DMS153 treated with DMSO at 0.1 percent for 48 hours (cell line): ENCODE measurements at regions not wholly inside any gene's neighbourhood (a gene's known extent, or its start where the extent isn't known, plus 50 kb on each side); places are given as distances from the start of the nearest gene placed in this dataset.
"Not testable (repeated sequence)": the region's sequence is repeated elsewhere in the genome, so short reads cannot be mapped to it uniquely, and the experiment has no call there.

Experiments
- DNase-seq: peaks from one replicate; lab custom pipeline; 2025; ENCODE audit not compliant: unreplicated experiment; lab: John Stamatoyannopoulos, UW

- no peak for DNase-seq
Measured at GRCh38 chr1:90314533-90314932, 319.6 kb downstream of the ZNF326 start.

GRCh38 chr1:90313778-90314177 is 318.9 kb downstream of the ZNF326 start:
- DNase-seq = no peak

- no peak for DNase-seq
Measured at GRCh38 chr1:90309806-90310205, 314.9 kb downstream of the ZNF326 start.

- DNase-seq = no peak
Measured at GRCh38 chr1:90308421-90308820, 313.5 kb downstream of the ZNF326 start.

- DNase-seq = no peak
Measured at GRCh38 chr1:90305577-90305976, 310.7 kb downstream of the ZNF326 start.

- DNase-seq = no peak
Measured at GRCh38 chr1:90296327-90296726, 301.4 kb downstream of the ZNF326 start.

GRCh38 chr1:90295534-90295933 is 300.6 kb downstream of the ZNF326 start:
- DNase-seq = no peak

- DNase-seq = no peak
Measured at GRCh38 chr1:90291431-90292216, 296.7 kb downstream of the ZNF326 start.

GRCh38 chr1:90282811-90283210 is 287.9 kb downstream of the ZNF326 start:
- no peak for DNase-seq

GRCh38 chr1:90281886-90282285 is 287.0 kb downstream of the ZNF326 start:
- not testable (repeated sequence) for DNase-seq

- DNase-seq = no peak
Measured at GRCh38 chr1:90277270-90277669, 282.4 kb downstream of the ZNF326 start.

- no peak for DNase-seq
Measured at GRCh38 chr1:90274376-90274775, 279.5 kb downstream of the ZNF326 start.

GRCh38 chr1:90273241-90273774 is 278.4 kb downstream of the ZNF326 start:
- DNase-seq = no peak

- DNase-seq = no peak
Measured at GRCh38 chr1:90262791-90263190, 267.9 kb downstream of the ZNF326 start.

- no peak for DNase-seq
Measured at GRCh38 chr1:90262286-90262685, 267.4 kb downstream of the ZNF326 start.

- no peak for DNase-seq
Measured at GRCh38 chr1:90246069-90246468, 251.2 kb downstream of the ZNF326 start.

- no peak for DNase-seq
Measured at GRCh38 chr1:90236493-90236892, 241.6 kb downstream of the ZNF326 start.

- no peak for DNase-seq
Measured at GRCh38 chr1:90223401-90223800, 228.5 kb downstream of the ZNF326 start.

- DNase-seq = peak; percentile 14
Measured at GRCh38 chr1:90220941-90221693, 226.2 kb downstream of the ZNF326 start.

GRCh38 chr1:90220496-90220895 is 225.6 kb downstream of the ZNF326 start:
- no peak for DNase-seq

- not testable (repeated sequence) for DNase-seq
Measured at GRCh38 chr1:90219166-90219871, 224.4 kb downstream of the ZNF326 start.
